ENCODE measurements at regions not wholly inside any gene's neighbourhood (a gene's known extent, or its start where the extent isn't known, plus 50 kb on each side); places are given as distances from the start of the nearest gene placed in this dataset.

DNA sequence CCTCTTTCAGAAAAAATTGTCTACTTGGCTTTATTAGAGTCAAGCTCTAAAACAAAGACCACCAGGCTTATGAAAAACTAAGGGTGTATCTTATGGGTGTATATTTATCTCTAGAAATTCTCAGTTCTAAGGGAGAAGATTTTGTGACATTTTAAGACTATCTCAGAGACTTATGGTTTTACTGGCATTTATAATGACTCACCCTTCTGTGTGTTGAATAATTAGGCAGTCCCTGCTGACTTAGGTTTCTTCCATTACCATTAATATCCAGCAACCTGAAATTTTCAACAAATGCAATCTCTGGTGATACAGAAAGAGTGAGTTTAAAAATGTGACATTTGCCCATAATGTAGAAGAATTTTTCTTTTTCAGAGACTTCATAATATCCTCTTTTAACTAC lies 1015.0 kb upstream of the AGA start:
- no peak overlapping the region for H3K27ac ChIP-seq (ENCODE audit: low read depth, low read length)
- BruUV-seq (replicated peaks), result no TSS peak

More for the DNA sequence above, 1015.0 kb upstream of the AGA start:
- Histone ChIP-seq H3K36me3 (ENCODE audit: control insufficient read depth in 1 of 2, insufficient read depth in 2 of 2, low read length in 2 of 2) (no peaks in the 10 kb centered on the region), H3K27me3 (ENCODE audit: insufficient read depth, low read length) (no peaks in the 10 kb centered on the region), H3K79me2 (ENCODE audit: insufficient read depth, low read length) (no peaks in the 10 kb centered on the region), H3K4me1 (ENCODE audit: control insufficient read depth in 1 of 2, insufficient read depth in 2 of 2, low read length in 2 of 2) (no peaks in the 10 kb centered on the region), H3K4me2 (ENCODE audit: low read length) (no peak overlapping the region), H3K9me2 (ENCODE audit: insufficient read depth) (no peaks in the 10 kb centered on the region), H3K4me3 (replicated peaks in 1 of 2; ENCODE audit: low read depth in 1 of 2, low read length in 2 of 2) (no peak overlapping the region), H4K20me1 (ENCODE audit: insufficient read depth) (no peaks in the 10 kb centered on the region), H3K9me3 (ENCODE audit: control insufficient read depth in 1 of 2, insufficient read depth in 1 of 2, low read depth in 1 of 2, low read length in 2 of 2) (no peaks in the 10 kb centered on the region), H3K9ac (ENCODE audit: low read length) (no peak overlapping the region), H2AFZ (ENCODE audit: low read depth, low read length, poor library complexity, severe bottlenecking) (no peak overlapping the region)
- no peak for DNase-seq (ENCODE audit: low read depth, low spot score)
- TF ChIP-seq, protein P1, sequence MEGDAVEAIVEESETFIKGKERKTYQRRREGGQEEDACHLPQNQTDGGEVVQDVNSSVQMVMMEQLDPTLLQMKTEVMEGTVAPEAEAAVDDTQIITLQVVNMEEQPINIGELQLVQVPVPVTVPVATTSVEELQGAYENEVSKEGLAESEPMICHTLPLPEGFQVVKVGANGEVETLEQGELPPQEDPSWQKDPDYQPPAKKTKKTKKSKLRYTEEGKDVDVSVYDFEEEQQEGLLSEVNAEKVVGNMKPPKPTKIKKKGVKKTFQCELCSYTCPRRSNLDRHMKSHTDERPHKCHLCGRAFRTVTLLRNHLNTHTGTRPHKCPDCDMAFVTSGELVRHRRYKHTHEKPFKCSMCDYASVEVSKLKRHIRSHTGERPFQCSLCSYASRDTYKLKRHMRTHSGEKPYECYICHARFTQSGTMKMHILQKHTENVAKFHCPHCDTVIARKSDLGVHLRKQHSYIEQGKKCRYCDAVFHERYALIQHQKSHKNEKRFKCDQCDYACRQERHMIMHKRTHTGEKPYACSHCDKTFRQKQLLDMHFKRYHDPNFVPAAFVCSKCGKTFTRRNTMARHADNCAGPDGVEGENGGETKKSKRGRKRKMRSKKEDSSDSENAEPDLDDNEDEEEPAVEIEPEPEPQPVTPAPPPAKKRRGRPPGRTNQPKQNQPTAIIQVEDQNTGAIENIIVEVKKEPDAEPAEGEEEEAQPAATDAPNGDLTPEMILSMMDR (IDR thresholded peaks at IDR 0.05 in 2 of 3, conservative IDR thresholded peaks at IDR 0.05 in 1 of 3; ENCODE audit: borderline replicate concordance in 1 of 3, insufficient read depth in 1 of 3, low read depth in 2 of 3, low read length in 2 of 3), result no peak
- TF ChIP-seq, protein P2, sequence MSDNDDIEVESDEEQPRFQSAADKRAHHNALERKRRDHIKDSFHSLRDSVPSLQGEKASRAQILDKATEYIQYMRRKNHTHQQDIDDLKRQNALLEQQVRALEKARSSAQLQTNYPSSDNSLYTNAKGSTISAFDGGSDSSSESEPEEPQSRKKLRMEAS (IDR thresholded peaks at IDR 0.05), result no peak
- TF ChIP-seq, protein P3, sequence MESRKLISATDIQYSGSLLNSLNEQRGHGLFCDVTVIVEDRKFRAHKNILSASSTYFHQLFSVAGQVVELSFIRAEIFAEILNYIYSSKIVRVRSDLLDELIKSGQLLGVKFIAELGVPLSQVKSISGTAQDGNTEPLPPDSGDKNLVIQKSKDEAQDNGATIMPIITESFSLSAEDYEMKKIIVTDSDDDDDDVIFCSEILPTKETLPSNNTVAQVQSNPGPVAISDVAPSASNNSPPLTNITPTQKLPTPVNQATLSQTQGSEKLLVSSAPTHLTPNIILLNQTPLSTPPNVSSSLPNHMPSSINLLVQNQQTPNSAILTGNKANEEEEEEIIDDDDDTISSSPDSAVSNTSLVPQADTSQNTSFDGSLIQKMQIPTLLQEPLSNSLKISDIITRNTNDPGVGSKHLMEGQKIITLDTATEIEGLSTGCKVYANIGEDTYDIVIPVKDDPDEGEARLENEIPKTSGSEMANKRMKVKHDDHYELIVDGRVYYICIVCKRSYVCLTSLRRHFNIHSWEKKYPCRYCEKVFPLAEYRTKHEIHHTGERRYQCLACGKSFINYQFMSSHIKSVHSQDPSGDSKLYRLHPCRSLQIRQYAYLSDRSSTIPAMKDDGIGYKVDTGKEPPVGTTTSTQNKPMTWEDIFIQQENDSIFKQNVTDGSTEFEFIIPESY (IDR thresholded peaks at IDR 0.05; ENCODE audit: extremely low read depth, insufficient replicate concordance, low read length), result no peak
- ChIA-PET POLR2A (no interaction called here), RAD21 (ENCODE audit: low non-redundant PET in 1 of 2, low total read pairs in 2 of 2, uncharacterized antibody in 2 of 2, unreplicated experiment in 2 of 2) (no interaction called here), CTCF (no interaction called here)
- intact Hi-C loops (cut with micrococcal nuclease), result no loop called here
- no peak for ATAC-seq

All from HCT116 (cell line).